HL-60 (cell line): ENCODE measurements at regions not wholly inside any gene's neighbourhood (a gene's known extent, or its start where the extent isn't known, plus 50 kb on each side); places are given as distances from the start of the nearest gene placed in this dataset.

Source experiments
- DNase-seq, 2 experiments: peaks; one replicate each; pipeline ENCODE4 v3.0.0-alpha.2; 2010 to 2020; ENCODE audit warnings: low read depth in 1 of 2, low spot score in 1 of 2
- H3K27ac ChIP-seq: fragments of 250-450 bp; sonication (Bioruptor Pico); replicated peaks from 2 replicates; pipeline ENCODE4 v1.5.1; 2020; ENCODE audit warnings: mild to moderate bottlenecking, moderate library complexity
- H3K27me3 ChIP-seq: fragments of 250-450 bp; sonication (Bioruptor Pico); 2 replicates; pipeline ENCODE4 v1.5.1; 2021; ENCODE audit warnings: mild to moderate bottlenecking, moderate library complexity; ENCODE audit not compliant: insufficient read depth, poor library complexity, severe bottlenecking
- H3K4me3 ChIP-seq: replicated peaks from 2 replicates; pipeline ENCODE4 v1.5.1; 2011; ENCODE audit warnings: mild to moderate bottlenecking, control low read depth, low read length; ENCODE audit not compliant: insufficient read depth
- GABPA ChIP-seq: IDR thresholded peaks from 2 replicates; pipeline ENCODE4 v1.6.1; 2012; ENCODE audit warnings: low read depth
- POLR2AphosphoS5 ChIP-seq: IDR thresholded peaks from 2 replicates; pipeline ENCODE4 v1.6.1; 2012; ENCODE audit warnings: low read depth
- SPI1 ChIP-seq: IDR thresholded peaks from 2 replicates; pipeline ENCODE4 v1.6.1; 2012; ENCODE audit warnings: low read depth, mild to moderate bottlenecking, borderline replicate concordance
- TF ChIP-seq, protein P1 (sequence below): IDR thresholded peaks from 2 replicates; pipeline ENCODE4 v1.6.1; 2012; ENCODE audit warnings: low read depth; ENCODE audit not compliant: insufficient replicate concordance
- TF ChIP-seq, protein P2 (sequence below): IDR thresholded peaks from one replicate; pipeline ENCODE4 v1.5.1; 2011; ENCODE audit warnings: low read length, control low read depth, inconsistent platforms; ENCODE audit not compliant: insufficient read depth

DNA sequence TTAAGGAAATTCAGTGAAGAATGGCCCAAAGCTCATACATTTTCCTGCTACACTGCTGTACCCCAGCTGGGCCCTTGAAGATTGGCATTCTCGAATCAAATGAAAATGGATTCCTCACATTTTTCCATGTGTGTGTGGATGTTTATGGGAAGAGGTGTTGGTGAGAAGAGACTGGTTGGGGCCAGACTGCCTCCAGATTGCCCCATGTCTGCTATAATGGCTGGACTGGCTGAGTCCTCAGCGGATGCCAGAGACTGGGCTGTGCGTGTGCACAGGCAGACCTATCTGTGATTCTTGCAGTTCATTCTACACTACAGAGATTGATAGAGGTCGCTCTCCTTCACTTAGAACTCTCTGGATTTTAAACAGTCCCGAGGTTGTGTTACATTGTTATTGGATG, 183.6 kb upstream of the GDF10 start:
- no peak for DNase-seq
- no peak for TF ChIP-seq SPI1
- TF ChIP-seq, protein P1, sequence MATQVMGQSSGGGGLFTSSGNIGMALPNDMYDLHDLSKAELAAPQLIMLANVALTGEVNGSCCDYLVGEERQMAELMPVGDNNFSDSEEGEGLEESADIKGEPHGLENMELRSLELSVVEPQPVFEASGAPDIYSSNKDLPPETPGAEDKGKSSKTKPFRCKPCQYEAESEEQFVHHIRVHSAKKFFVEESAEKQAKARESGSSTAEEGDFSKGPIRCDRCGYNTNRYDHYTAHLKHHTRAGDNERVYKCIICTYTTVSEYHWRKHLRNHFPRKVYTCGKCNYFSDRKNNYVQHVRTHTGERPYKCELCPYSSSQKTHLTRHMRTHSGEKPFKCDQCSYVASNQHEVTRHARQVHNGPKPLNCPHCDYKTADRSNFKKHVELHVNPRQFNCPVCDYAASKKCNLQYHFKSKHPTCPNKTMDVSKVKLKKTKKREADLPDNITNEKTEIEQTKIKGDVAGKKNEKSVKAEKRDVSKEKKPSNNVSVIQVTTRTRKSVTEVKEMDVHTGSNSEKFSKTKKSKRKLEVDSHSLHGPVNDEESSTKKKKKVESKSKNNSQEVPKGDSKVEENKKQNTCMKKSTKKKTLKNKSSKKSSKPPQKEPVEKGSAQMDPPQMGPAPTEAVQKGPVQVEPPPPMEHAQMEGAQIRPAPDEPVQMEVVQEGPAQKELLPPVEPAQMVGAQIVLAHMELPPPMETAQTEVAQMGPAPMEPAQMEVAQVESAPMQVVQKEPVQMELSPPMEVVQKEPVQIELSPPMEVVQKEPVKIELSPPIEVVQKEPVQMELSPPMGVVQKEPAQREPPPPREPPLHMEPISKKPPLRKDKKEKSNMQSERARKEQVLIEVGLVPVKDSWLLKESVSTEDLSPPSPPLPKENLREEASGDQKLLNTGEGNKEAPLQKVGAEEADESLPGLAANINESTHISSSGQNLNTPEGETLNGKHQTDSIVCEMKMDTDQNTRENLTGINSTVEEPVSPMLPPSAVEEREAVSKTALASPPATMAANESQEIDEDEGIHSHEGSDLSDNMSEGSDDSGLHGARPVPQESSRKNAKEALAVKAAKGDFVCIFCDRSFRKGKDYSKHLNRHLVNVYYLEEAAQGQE = no peak
- no peak for TF ChIP-seq GABPA
- TF ChIP-seq POLR2AphosphoS5 = no peak
- TF ChIP-seq, protein P2, sequence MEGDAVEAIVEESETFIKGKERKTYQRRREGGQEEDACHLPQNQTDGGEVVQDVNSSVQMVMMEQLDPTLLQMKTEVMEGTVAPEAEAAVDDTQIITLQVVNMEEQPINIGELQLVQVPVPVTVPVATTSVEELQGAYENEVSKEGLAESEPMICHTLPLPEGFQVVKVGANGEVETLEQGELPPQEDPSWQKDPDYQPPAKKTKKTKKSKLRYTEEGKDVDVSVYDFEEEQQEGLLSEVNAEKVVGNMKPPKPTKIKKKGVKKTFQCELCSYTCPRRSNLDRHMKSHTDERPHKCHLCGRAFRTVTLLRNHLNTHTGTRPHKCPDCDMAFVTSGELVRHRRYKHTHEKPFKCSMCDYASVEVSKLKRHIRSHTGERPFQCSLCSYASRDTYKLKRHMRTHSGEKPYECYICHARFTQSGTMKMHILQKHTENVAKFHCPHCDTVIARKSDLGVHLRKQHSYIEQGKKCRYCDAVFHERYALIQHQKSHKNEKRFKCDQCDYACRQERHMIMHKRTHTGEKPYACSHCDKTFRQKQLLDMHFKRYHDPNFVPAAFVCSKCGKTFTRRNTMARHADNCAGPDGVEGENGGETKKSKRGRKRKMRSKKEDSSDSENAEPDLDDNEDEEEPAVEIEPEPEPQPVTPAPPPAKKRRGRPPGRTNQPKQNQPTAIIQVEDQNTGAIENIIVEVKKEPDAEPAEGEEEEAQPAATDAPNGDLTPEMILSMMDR = no peak
- Histone ChIP-seq H3K27me3 (no peaks in the 10 kb centered on the region), H3K4me3 (no peak overlapping the region), H3K27ac (no peak overlapping the region)

DNA sequence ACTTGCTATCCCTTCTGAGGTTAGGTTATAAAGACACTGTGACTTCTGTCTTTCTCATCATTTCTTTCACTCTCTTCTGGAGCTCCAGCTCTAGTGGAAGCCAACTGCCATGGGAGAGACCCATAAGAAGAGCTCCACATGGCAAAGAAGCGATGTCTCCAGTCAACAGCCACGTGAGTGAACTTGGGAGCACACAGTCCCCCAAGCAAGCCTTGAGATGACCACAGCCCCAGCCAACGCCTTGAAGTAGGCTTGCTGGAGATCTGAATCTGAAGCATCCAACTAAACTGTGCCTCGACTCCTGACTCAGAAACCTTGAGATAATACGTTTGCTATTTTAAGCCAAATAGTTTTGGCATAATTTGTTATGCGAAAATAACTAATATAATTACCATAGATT, 181.7 kb upstream of the GDF10 start:
- DNase-seq = no peak
- H3K27ac ChIP-seq = no peak overlapping the region
- TF ChIP-seq, protein P1 = no peak
- TF ChIP-seq SPI1 (no peak), POLR2AphosphoS5 (no peak), GABPA (no peak)
- TF ChIP-seq, protein P2 = no peak
- H3K4me3 ChIP-seq = no peak overlapping the region
- H3K27me3 ChIP-seq = no peaks in the 10 kb centered on the region

DNA sequence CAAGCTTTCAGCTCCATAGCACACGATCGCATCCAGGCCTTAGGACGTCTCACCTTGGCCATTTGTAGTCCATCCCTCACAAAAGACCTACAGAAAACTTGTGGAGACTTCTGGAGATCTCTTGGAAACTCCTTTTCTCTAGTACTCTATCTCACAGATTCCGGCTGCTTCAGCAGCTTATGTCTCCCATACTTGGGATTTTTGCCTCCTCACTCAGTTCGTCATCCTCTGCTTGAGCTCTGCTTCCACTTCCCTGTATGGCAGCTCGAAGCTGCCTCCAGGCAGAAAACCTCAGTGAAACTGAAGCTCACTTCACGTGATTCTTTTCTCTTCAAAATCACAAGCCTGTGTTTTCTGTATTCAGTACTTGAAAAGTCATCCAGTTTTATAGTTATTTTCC, 178.7 kb upstream of the GDF10 start:
- Histone ChIP-seq H3K27ac (no peak overlapping the region), H3K27me3 (no peaks in the 10 kb centered on the region), H3K4me3 (no peak overlapping the region)
- DNase-seq = no peak
- TF ChIP-seq POLR2AphosphoS5 (no peak), GABPA (no peak), SPI1 (no peak)
- TF ChIP-seq, protein P1 = no peak
- TF ChIP-seq, protein P2 = no peak
